HCT116 (cell line): ENCODE measurements at regions not wholly inside any gene's neighbourhood (a gene's known extent, or its start where the extent isn't known, plus 50 kb on each side); places are given as distances from the start of the nearest gene placed in this dataset.

Source experiments
- ATAC-seq: fragments of 200-7000 bp; cut with Tn5 transposase; 2 replicates; pipeline ENCODE4 v1.9.1; 2020; ENCODE audit warnings: mild to moderate bottlenecking, moderate library complexity
- BruUV-seq: library from RNA; stranded (reverse); fragments of 400-500 nt; replicated peaks from 2 replicates; lab custom pipeline; 2021; lab: Mats Ljungman, UMichigan
- CTCF ChIA-PET: fragments of 300-600 bp; sonication (Branson Sonifier 250); formaldehyde crosslinking; loops from one replicate; lab custom pipeline; 2021; ENCODE audit warnings: antibody characterized with exemption; lab: Charles Lee
- POLR2A ChIA-PET: fragments of 300-600, 350-600 bp; sonication (Branson Sonifier 250); formaldehyde crosslinking; loops from one replicate; lab custom pipeline; 2021; ENCODE audit warnings: antibody characterized with exemption; lab: Charles Lee
- RAD21 ChIA-PET, 2 experiments: fragments of 300-600 bp; sonication (Branson Sonifier 250); formaldehyde crosslinking; loops; one replicate each; lab custom pipeline; 2023; ENCODE audit warnings: low total read pairs in 2 of 2; ENCODE audit not compliant: uncharacterized antibody in 2 of 2, unreplicated experiment in 2 of 2, low non-redundant PET in 1 of 2; lab: Charles Lee
- DNase-seq: peaks from one replicate; pipeline ENCODE4 v3.0.0-alpha.2; 2010; ENCODE audit warnings: low read depth, low spot score
- H2AFZ ChIP-seq: fragments of 200-600 bp; shearing (Covaris generic), sonication (generic); 2 replicates; pipeline ENCODE4 v1.6.1; 2017; ENCODE audit warnings: low read depth, mixed run types, mixed read lengths, antibody characterized with exemption, low read length; ENCODE audit not compliant: poor library complexity, severe bottlenecking
- H3K27ac ChIP-seq: 2 replicates; pipeline ENCODE4 v1.5.1; 2012; ENCODE audit warnings: low read depth, low read length
- H3K27me3 ChIP-seq: fragments of 200-600 bp; sonication (generic); 2 replicates; pipeline ENCODE4 v1.6.1; 2016; ENCODE audit warnings: mixed run types, low read length, mixed read lengths; ENCODE audit not compliant: insufficient read depth
- H3K36me3 ChIP-seq, 2 experiments: fragments of 200-500 bp in 1 of 2; fragments of 200-600 bp in 1 of 2; sonication (Bioruptor generic) in 1 of 2; sonication (generic) in 1 of 2; 2 replicates each; pipeline versions ENCODE4 v1.5.1 to v1.6.1; 2014 to 2016; ENCODE audit warnings: low read length in 2 of 2, inconsistent platforms in 1 of 2, mixed read lengths in 1 of 2, mixed run types in 1 of 2; ENCODE audit not compliant: insufficient read depth in 2 of 2, control insufficient read depth in 1 of 2
- H3K4me1 ChIP-seq, 2 experiments: fragments of 200-600 bp in 1 of 2; sonication (generic) in 1 of 2; 2 replicates each; pipeline versions ENCODE4 v1.5.1 to v1.6.1; 2012 to 2017; ENCODE audit warnings: low read length in 2 of 2, inconsistent platforms in 1 of 2, mild to moderate bottlenecking in 1 of 2, mixed read lengths in 1 of 2, mixed run types in 1 of 2, moderate library complexity in 1 of 2; ENCODE audit not compliant: insufficient read depth in 2 of 2, control insufficient read depth in 1 of 2
- H3K4me2 ChIP-seq: fragments of 200-600 bp; sonication (generic); 2 replicates; pipeline ENCODE4 v1.6.1; 2017; ENCODE audit warnings: mixed run types, low read length, mixed read lengths
- H3K4me3 ChIP-seq, 2 experiments: fragments of 200-600 bp in 1 of 2; sonication (generic) in 1 of 2; replicated peaks in 1 of 2; 2 replicates each; pipeline ENCODE4 v1.5.1; 2011 to 2016; ENCODE audit warnings: low read length in 2 of 2, control low read depth in 1 of 2, low read depth in 1 of 2, mild to moderate bottlenecking in 1 of 2, mixed read lengths in 1 of 2, mixed run types in 1 of 2
- H3K79me2 ChIP-seq: fragments of 200-600 bp; sonication (generic); 2 replicates; pipeline ENCODE4 v1.6.1; 2017; ENCODE audit warnings: mild to moderate bottlenecking, mixed run types, low read length, moderate library complexity, mixed read lengths; ENCODE audit not compliant: insufficient read depth
- H3K9ac ChIP-seq: fragments of 200-600 bp; sonication (generic); 2 replicates; pipeline ENCODE4 v1.6.1; 2016; ENCODE audit warnings: low read length, mixed read lengths
- H3K9me2 ChIP-seq: fragments of 200-600 bp; sonication (generic), shearing (Covaris generic); 2 replicates; pipeline ENCODE4 v1.6.1; 2017; ENCODE audit warnings: mixed run types, mild to moderate bottlenecking, moderate library complexity; ENCODE audit not compliant: insufficient read depth
- H3K9me3 ChIP-seq, 2 experiments: fragments of 200-500 bp in 1 of 2; fragments of 200-600 bp in 1 of 2; sonication (Bioruptor generic) in 1 of 2; sonication (generic) in 1 of 2; 2 replicates each; pipeline ENCODE4 v1.6.1; 2014 to 2017; ENCODE audit warnings: low read length in 2 of 2, mixed read lengths in 2 of 2, inconsistent platforms in 1 of 2, low read depth in 1 of 2, mild to moderate bottlenecking in 1 of 2, mixed run types in 1 of 2, moderate library complexity in 1 of 2; ENCODE audit not compliant: control insufficient read depth in 1 of 2, insufficient read depth in 1 of 2
- H4K20me1 ChIP-seq: fragments of 200-600 bp; sonication (generic), shearing (Covaris generic); 2 replicates; pipeline ENCODE4 v1.6.1; 2017; ENCODE audit warnings: mixed run types, mild to moderate bottlenecking, moderate library complexity; ENCODE audit not compliant: insufficient read depth
- CBX3 ChIP-seq: IDR thresholded peaks from 2 replicates; pipeline ENCODE4 v1.6.1; 2012; ENCODE audit warnings: low read depth
- CEBPB ChIP-seq: IDR thresholded peaks from 2 replicates; pipeline ENCODE4 v1.6.1; 2012; ENCODE audit warnings: low read depth
- CTCF ChIP-seq, 3 experiments: fragments of 200-600 bp in 1 of 3; sonication (generic) in 1 of 3; IDR thresholded peaks in 2 of 3; conservative IDR thresholded peaks in 1 of 3; 2 replicates each; pipeline ENCODE4 v1.5.1; 2012 to 2017; ENCODE audit warnings: low read depth in 2 of 3, low read length in 2 of 3, antibody characterized with exemption in 1 of 3, borderline replicate concordance in 1 of 3, control low read depth in 1 of 3, mild to moderate bottlenecking in 1 of 3, mixed read lengths in 1 of 3, mixed run types in 1 of 3, moderate library complexity in 1 of 3; ENCODE audit not compliant: insufficient read depth in 1 of 3
- ELF1 ChIP-seq: IDR thresholded peaks from 2 replicates; pipeline ENCODE4 v1.6.1; 2012; ENCODE audit warnings: low read depth, borderline replicate concordance
- EZH2 ChIP-seq: fragments of 200-600 bp; sonication (generic); IDR thresholded peaks from 2 replicates; pipeline ENCODE4 v1.6.1; 2017; ENCODE audit warnings: antibody characterized with exemption, mixed run types
- MAX ChIP-seq: IDR thresholded peaks from 2 replicates; pipeline ENCODE4 v1.6.1; 2012
- POLR2A ChIP-seq: IDR thresholded peaks from 2 replicates; pipeline ENCODE4 v1.7.0; 2011; ENCODE audit warnings: borderline replicate concordance; ENCODE audit not compliant: insufficient read depth, insufficient read length; ENCODE audit errors: extremely low read depth
- POLR2AphosphoS5 ChIP-seq: IDR thresholded peaks from 2 replicates; pipeline ENCODE4 v1.6.1; 2011; ENCODE audit warnings: mild to moderate bottlenecking, low read depth, low read length, moderate library complexity
- REST ChIP-seq: IDR thresholded peaks from 2 replicates; pipeline ENCODE4 v1.6.1; 2012; ENCODE audit warnings: low read depth
- SIN3A ChIP-seq: IDR thresholded peaks from 2 replicates; pipeline ENCODE4 v1.6.1; 2012; ENCODE audit warnings: low read depth
- TCF7L2 ChIP-seq: IDR thresholded peaks from 2 replicates; pipeline ENCODE4 v1.7.0; 2011; ENCODE audit warnings: borderline replicate concordance, inconsistent platforms; ENCODE audit not compliant: insufficient read depth, insufficient read length; ENCODE audit errors: extremely low read depth
- ZBTB33 ChIP-seq: IDR thresholded peaks from 2 replicates; pipeline ENCODE4 v1.6.1; 2011; ENCODE audit warnings: mild to moderate bottlenecking, low read length, moderate library complexity; ENCODE audit not compliant: insufficient replicate concordance; ENCODE audit errors: extremely low read depth
- ZFX ChIP-seq: fragments of 450-650 bp; IDR thresholded peaks from 2 replicates; pipeline ENCODE4 v1.6.1; 2017
- ZNF274 ChIP-seq: fragments of 200-500 bp; sonication (Bioruptor generic); IDR thresholded peaks from 2 replicates; pipeline ENCODE4 v1.6.1; 2014; ENCODE audit warnings: mild to moderate bottlenecking, low read depth, low read length, inconsistent platforms
- intact Hi-C: fragments of 100-400 bp; cut with micrococcal nuclease; formaldehyde crosslinking; loops from 2 replicates; pipeline ENCODE4 v1.10.0; 2022

GRCh38 chr1:110743397-110743796 is 68.7 kb upstream of the KCNA3 start:
- no peak for ATAC-seq

More at GRCh38 chr1:110743397-110743796, 68.7 kb upstream of the KCNA3 start:
- intact Hi-C loops, result no loop called here
- H4K20me1 ChIP-seq, result no peaks in the 10 kb centered on the region
- POLR2A ChIA-PET, result no interaction called here
- CTCF ChIA-PET, result no interaction called here
- H3K27ac ChIP-seq, result no peak overlapping the region
- H3K4me1 ChIP-seq, result no peaks in the 10 kb centered on the region
- H3K4me2 ChIP-seq, result no peak overlapping the region
- TF ChIP-seq POLR2A (no peak), CTCF (IDR thresholded peaks at IDR 0.05 in 2 of 3, conservative IDR thresholded peaks at IDR 0.05 in 1 of 3; ENCODE audit: borderline replicate concordance in 1 of 3, insufficient read depth in 1 of 3, low read depth in 2 of 3, low read length in 2 of 3) (no peak), POLR2AphosphoS5 (no peak), TCF7L2 (no peak), ELF1 (no peak), CBX3 (no peak), EZH2 (no peak), SIN3A (no peak), ZFX (no peak), MAX (no peak), ZNF274 (no peak), ZBTB33 (no peak), CEBPB (no peak), REST (no peak)
- H3K27me3 ChIP-seq, result peaks cover 19% of the 10 kb centered on the region
- RAD21 ChIA-PET, result no interaction called here
- no peak for DNase-seq
- H3K9me3 ChIP-seq, result no peaks in the 10 kb centered on the region
- H3K36me3 ChIP-seq, result no peaks in the 10 kb centered on the region
- H3K79me2 ChIP-seq, result no peaks in the 10 kb centered on the region
- H3K9ac ChIP-seq, result no peak overlapping the region
- no peaks in the 10 kb centered on the region for H3K9me2 ChIP-seq
- no TSS peak for BruUV-seq
- H2AFZ ChIP-seq, result no peak overlapping the region
- no peak overlapping the region for H3K4me3 ChIP-seq
